ENCODE measurements at regions not wholly inside any gene's neighbourhood (a gene's known extent, or its start where the extent isn't known, plus 50 kb on each side); places are given as distances from the start of the nearest gene placed in this dataset.
"Not testable (repeated sequence)": the region's sequence is repeated elsewhere in the genome, so short reads cannot be mapped to it uniquely, and the experiment has no call there.

DNA sequence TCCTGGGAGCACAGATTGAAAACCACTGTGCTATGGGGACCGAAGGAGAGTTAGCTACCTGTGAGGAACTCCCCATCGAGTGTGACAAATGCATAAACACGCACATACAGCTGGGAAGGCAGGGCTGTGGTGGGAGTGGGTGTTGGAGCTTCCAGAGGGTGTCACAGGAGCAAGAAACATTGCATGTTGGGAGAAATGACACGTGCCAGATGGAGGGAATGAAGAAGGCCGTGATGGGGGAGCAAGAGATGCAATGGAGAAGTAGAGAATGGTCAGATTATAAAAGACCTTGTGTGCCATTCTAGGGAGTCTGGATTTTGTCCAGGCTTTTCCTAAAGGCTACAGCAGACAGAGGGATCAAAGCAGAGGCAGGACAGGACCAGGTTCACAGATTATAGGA lies 91.1 kb upstream of the NDUFV2 start:
- Mint-ChIP-seq H3K36me3 (ENCODE audit: low read depth) (no peaks in the 10 kb centered on the region), H3K27me3 (peaks cover 5% of the 10 kb centered on the region), H3K9me3 (no peaks in the 10 kb centered on the region), H3K4me1 (no peaks in the 10 kb centered on the region), H3K4me3 (no peak overlapping the region), H3K27ac (no peak overlapping the region)
- no peak for ATAC-seq (replicated peaks)

- no peaks in the 10 kb centered on the region for H3K9me3 Mint-ChIP-seq
- no peak for ATAC-seq (replicated peaks)
- H3K4me3 Mint-ChIP-seq = no peak overlapping the region
- H3K27ac Mint-ChIP-seq = no peak overlapping the region
- H3K27me3 Mint-ChIP-seq = peaks cover 5% of the 10 kb centered on the region
- H3K36me3 Mint-ChIP-seq (ENCODE audit: low read depth) = no peaks in the 10 kb centered on the region
- no peaks in the 10 kb centered on the region for H3K4me1 Mint-ChIP-seq
Observed at GRCh38 chr18:9013926-9014373, 88.5 kb upstream of the NDUFV2 start.

GRCh38 chr18:9015689-9016088 lies 86.8 kb upstream of the NDUFV2 start:
- Mint-ChIP-seq H3K27ac (no peak overlapping the region), H3K9me3 (no peaks in the 10 kb centered on the region)

DNA sequence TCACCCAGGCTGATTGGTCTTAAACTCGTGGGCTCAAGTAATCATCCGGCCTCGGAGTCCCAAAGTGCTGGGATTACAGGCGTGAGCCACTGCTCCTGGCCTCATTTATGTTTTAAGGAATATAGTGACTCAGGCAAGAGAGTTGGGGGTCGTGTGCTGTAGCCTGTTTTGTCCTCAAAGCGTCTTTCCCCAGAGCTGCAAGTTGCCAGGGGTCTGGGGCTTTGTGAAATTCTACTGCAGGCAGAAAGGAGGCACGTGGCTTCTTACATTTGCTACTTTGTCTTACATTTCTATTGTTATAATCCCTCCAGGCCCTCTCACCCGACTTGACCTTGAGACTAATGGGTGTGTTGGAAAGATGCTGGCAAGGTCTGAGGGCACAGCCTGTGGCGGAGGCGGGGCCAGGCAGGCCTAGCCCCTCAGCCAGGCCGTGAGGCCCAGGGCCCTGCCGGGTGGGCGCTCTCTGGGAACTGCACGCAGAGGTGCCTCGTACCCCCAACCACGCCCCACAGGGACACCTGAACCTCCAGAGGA lies 85.8 kb upstream of the NDUFV2 start:
- Mint-ChIP-seq H3K9me3 (no peaks in the 10 kb centered on the region), H3K4me3 (peak overlapping the region; percentile 76), H3K36me3 (ENCODE audit: low read depth) (no peaks in the 10 kb centered on the region), H3K27me3 (no peaks in the 10 kb centered on the region), H3K4me1 (no peaks in the 10 kb centered on the region), H3K27ac (peak overlapping the region; percentile 44)
- no peak for ATAC-seq (replicated peaks)

More at GRCh38 chr18:9015689-9016088, 86.8 kb upstream of the NDUFV2 start:
- no peaks in the 10 kb centered on the region for H3K36me3 Mint-ChIP-seq (ENCODE audit: low read depth)
- no peak for ATAC-seq (replicated peaks)
- H3K4me1 Mint-ChIP-seq = no peaks in the 10 kb centered on the region
- H3K4me3 Mint-ChIP-seq = no peak overlapping the region
- H3K27me3 Mint-ChIP-seq = no peaks in the 10 kb centered on the region

- Mint-ChIP-seq H3K36me3 (ENCODE audit: low read depth) (no peaks in the 10 kb centered on the region), H3K27ac (peak overlapping the region; percentile 44), H3K4me1 (no peaks in the 10 kb centered on the region), H3K4me3 (peak overlapping the region; percentile 76), H3K9me3 (no peaks in the 10 kb centered on the region), H3K27me3 (no peaks in the 10 kb centered on the region)
- ATAC-seq (replicated peaks) = peak; percentile 99
Observed at GRCh38 chr18:9017167-9017904, 85.2 kb upstream of the NDUFV2 start.

GRCh38 chr18:9017905-9018227 lies 84.6 kb upstream of the NDUFV2 start:
- Mint-ChIP-seq H3K27ac (peak overlapping the region; percentile 44), H3K4me1 (no peaks in the 10 kb centered on the region), H3K27me3 (no peaks in the 10 kb centered on the region), H3K9me3 (no peaks in the 10 kb centered on the region), H3K4me3 (peak overlapping the region; percentile 76), H3K36me3 (ENCODE audit: low read depth) (no peaks in the 10 kb centered on the region)
- ATAC-seq (replicated peaks) = peak; percentile 4

DNA sequence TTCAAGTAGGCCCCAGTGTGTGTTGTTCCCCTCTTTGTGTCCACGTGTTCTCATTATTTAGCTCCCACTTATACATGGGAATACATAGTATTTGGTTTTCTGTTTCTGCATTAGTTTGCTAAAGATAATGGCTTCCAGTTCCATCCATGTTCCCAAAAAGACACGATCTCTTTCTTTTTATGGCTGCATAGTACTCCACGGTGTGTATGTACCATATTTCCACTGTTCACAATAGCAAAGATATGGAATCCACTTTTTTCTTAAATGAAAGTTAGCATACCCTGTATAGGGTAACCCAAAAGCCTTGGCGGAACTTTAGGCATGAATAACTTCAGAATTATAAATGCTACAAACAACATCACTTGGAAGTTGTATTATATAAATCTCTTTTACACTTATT lies 83.4 kb upstream of the NDUFV2 start:
- ATAC-seq (replicated peaks) = no peak
- no peak overlapping the region for H3K27ac Mint-ChIP-seq
- no peaks in the 10 kb centered on the region for H3K36me3 Mint-ChIP-seq (ENCODE audit: low read depth)
- H3K9me3 Mint-ChIP-seq = no peaks in the 10 kb centered on the region
- H3K4me3 Mint-ChIP-seq = no peak overlapping the region
- H3K27me3 Mint-ChIP-seq = no peaks in the 10 kb centered on the region
- H3K4me1 Mint-ChIP-seq = no peaks in the 10 kb centered on the region

- Mint-ChIP-seq H3K27me3 (peaks cover 3% of the 10 kb centered on the region), H3K4me1 (no peaks in the 10 kb centered on the region), H3K36me3 (ENCODE audit: low read depth) (no peaks in the 10 kb centered on the region), H3K4me3 (no peak overlapping the region), H3K9me3 (no peaks in the 10 kb centered on the region), H3K27ac (no peak overlapping the region)
- no peak for ATAC-seq (replicated peaks)
Observed at GRCh38 chr18:9020221-9020620, 82.3 kb upstream of the NDUFV2 start.

GRCh38 chr18:9021458-9021857 lies 81.0 kb upstream of the NDUFV2 start:
- H3K4me3 Mint-ChIP-seq = no peak overlapping the region
- no peaks in the 10 kb centered on the region for H3K4me1 Mint-ChIP-seq
- H3K27me3 Mint-ChIP-seq = peaks cover 8% of the 10 kb centered on the region
- H3K9me3 Mint-ChIP-seq = no peaks in the 10 kb centered on the region
- H3K36me3 Mint-ChIP-seq (ENCODE audit: low read depth) = no peaks in the 10 kb centered on the region
- ATAC-seq (replicated peaks) = no peak
- no peak overlapping the region for H3K27ac Mint-ChIP-seq

DNA sequence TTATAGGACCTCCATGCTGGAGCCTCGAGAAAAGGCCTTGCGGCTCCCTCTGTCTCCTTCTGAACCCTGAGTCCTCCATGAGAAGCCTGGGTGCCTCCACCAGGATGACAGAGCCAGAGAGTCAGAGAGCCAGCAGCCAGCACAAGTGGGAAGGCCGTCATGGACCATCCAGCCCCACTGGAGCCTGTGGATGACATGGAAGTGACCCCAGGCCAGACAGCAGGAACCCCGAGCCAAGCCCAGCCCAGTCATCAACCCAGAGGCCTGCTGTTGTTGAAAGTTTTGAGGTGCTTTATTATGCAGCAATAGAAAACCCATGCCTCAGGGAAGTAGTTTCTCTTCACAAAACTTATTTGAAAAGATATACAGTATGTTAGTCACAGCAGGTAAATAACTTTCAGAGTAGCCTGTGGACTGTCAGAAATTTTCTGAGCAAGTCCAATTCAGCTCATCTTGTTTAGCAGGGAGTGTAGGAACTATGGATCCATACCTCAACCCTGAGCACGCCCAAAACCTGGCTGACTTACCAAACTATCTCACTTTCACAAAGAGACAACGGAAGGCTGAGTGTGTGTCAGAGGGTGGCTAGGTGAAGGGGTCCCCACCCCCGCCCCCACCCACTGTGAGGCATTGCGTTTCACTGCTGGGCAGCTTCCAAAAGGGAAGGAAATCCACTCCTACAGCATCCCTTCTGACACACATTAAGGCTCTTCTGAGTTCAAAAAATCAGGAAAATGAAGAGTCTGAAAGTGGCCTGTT lies 79.9 kb upstream of the NDUFV2 start:
- Mint-ChIP-seq H3K36me3 (ENCODE audit: low read depth) (no peaks in the 10 kb centered on the region), H3K9me3 (no peaks in the 10 kb centered on the region), H3K4me3 (no peak overlapping the region), H3K4me1 (no peaks in the 10 kb centered on the region), H3K27me3 (peaks cover 8% of the 10 kb centered on the region), H3K27ac (no peak overlapping the region)
- no peak for ATAC-seq (replicated peaks)

GRCh38 chr18:9024031-9024646 lies 78.4 kb upstream of the NDUFV2 start:
- H3K9me3 Mint-ChIP-seq; H3K27me3 Mint-ChIP-seq; H3K4me1 Mint-ChIP-seq; H3K27ac Mint-ChIP-seq; ATAC-seq (replicated peaks); H3K4me3 Mint-ChIP-seq; H3K36me3 Mint-ChIP-seq (ENCODE audit: low read depth): not testable (repeated sequence)

GRCh38 chr18:9025091-9025838 lies 77.2 kb upstream of the NDUFV2 start:
- Mint-ChIP-seq H3K36me3 (ENCODE audit: low read depth) (no peaks in the 10 kb centered on the region), H3K4me3 (no peak overlapping the region), H3K4me1 (no peaks in the 10 kb centered on the region), H3K27me3 (peaks cover 8% of the 10 kb centered on the region), H3K9me3 (no peaks in the 10 kb centered on the region), H3K27ac (no peak overlapping the region)
- no peak for ATAC-seq (replicated peaks)

GRCh38 chr18:9029131-9029530 lies 73.4 kb upstream of the NDUFV2 start:
- no peak for ATAC-seq (replicated peaks)
- H3K27ac Mint-ChIP-seq = no peak overlapping the region
- H3K4me3 Mint-ChIP-seq = no peak overlapping the region
- H3K36me3 Mint-ChIP-seq (ENCODE audit: low read depth) = no peaks in the 10 kb centered on the region
- no peaks in the 10 kb centered on the region for H3K9me3 Mint-ChIP-seq
- peaks cover 8% of the 10 kb centered on the region for H3K27me3 Mint-ChIP-seq
- peaks cover 6% of the 10 kb centered on the region for H3K4me1 Mint-ChIP-seq

GRCh38 chr18:9032519-9032918 lies 70.0 kb upstream of the NDUFV2 start:
- Mint-ChIP-seq H3K9me3 (no peaks in the 10 kb centered on the region), H3K4me3 (no peak overlapping the region), H3K4me1 (peaks cover 6% of the 10 kb centered on the region), H3K36me3 (ENCODE audit: low read depth) (no peaks in the 10 kb centered on the region), H3K27ac (no peak overlapping the region), H3K27me3 (no peaks in the 10 kb centered on the region)
- ATAC-seq (replicated peaks) = no peak

All from activated T-helper 17 cell treated with anti-CD3 and anti-CD28 coated beads, Interleukin-2, amount 50 U/mL, for 72 hours (primary cell).